ENCODE measurements at regions not wholly inside any gene's neighbourhood (a gene's known extent, or its start where the extent isn't known, plus 50 kb on each side); places are given as distances from the start of the nearest gene placed in this dataset.
"Not testable (repeated sequence)": the region's sequence is repeated elsewhere in the genome, so short reads cannot be mapped to it uniquely, and the experiment has no call there.

DNA sequence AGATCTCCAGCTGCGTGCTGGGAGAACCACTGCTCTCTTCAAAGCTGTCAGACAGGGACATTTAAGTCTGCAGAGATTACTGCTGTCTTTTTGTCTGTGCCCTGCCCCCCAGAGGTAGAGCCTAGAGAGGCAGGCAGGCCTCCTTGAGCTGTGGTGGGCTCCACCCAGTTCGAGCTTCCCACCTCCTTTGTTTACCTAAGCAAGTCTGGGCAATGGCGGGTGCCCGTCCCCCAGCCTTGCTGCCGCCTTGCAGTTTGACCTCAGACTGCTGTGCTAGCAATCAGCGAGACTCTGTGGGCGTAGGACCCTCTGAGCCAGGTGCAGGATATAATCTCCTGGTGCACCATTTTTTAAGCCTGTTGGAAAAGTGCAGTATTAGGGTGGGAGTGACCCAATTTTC is 128.6 kb downstream of the ACTR3 start:
- H3K27me3 Mint-ChIP-seq (ENCODE audit: low read depth in 2 of 2): peaks cover 6 to 20% of the 10 kb centered on the region in 2 donors
- H3K9me3 Mint-ChIP-seq; H3K27ac ChIP-seq (ENCODE audit: low read length); H3K4me3 Mint-ChIP-seq; H3K4me1 Mint-ChIP-seq; H3K4me1 ChIP-seq (ENCODE audit: control insufficient read depth, insufficient read depth, low read length); H3K9me3 ChIP-seq (ENCODE audit: control insufficient read depth, insufficient read depth, low read length); H3K36me3 Mint-ChIP-seq; intact Hi-C loops (cut with micrococcal nuclease); H3K27ac Mint-ChIP-seq; H3K4me3 ChIP-seq (ENCODE audit: low read length); H3K36me3 ChIP-seq (ENCODE audit: control insufficient read depth, insufficient read depth, low read length); H3K27me3 ChIP-seq (ENCODE audit: control insufficient read depth, insufficient read depth, low read length); ATAC-seq; DNase-seq: not testable (repeated sequence)
- 93% methylated on average over 7 of the region's 7 CpGs for WGBS (ENCODE audit: insufficient coverage)

DNA sequence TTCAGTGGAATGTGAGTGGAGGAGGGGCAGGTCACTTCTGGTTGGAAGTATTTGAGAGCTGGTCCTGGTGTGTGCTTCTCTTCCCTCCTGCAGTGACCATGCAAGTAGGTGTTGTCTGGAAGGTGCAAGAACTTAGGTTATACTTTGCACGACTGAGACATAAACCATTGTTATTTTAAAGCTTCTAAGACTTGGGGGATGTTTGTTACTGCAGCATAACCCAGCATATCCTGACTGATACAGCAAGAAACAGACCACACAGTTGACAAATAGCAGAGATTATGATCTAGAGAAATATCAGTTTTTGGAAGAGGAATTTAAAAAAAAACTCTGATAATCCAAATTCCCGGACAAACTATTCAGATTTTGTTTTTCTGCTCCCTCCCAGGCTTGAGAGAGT is 130.8 kb downstream of the ACTR3 start:
- Histone ChIP-seq H3K4me3 (ENCODE audit: low read length) (no peak overlapping the region), H3K27ac (ENCODE audit: low read length) (no peak overlapping the region), H3K27me3 (ENCODE audit: control insufficient read depth, insufficient read depth, low read length) (no peaks in the 10 kb centered on the region), H3K9me3 (ENCODE audit: control insufficient read depth, insufficient read depth, low read length) (no peaks in the 10 kb centered on the region), H3K36me3 (ENCODE audit: control insufficient read depth, insufficient read depth, low read length) (no peaks in the 10 kb centered on the region), H3K4me1 (ENCODE audit: control insufficient read depth, insufficient read depth, low read length) (no peaks in the 10 kb centered on the region)
- WGBS (ENCODE audit: insufficient coverage): 57% methylated on average over 2 of the region's 2 CpGs
- Mint-ChIP-seq H3K4me3 (no peak overlapping the region), H3K9me3 (no peaks in the 10 kb centered on the region), H3K27ac (no peak overlapping the region), H3K4me1 (no peaks in the 10 kb centered on the region), H3K36me3 (no peaks in the 10 kb centered on the region), H3K27me3 (ENCODE audit: low read depth in 2 of 2) (peaks cover 6 to 20% of the 10 kb centered on the region in 2 donors)
- DNase-seq (no peak), ATAC-seq (no peak)
- TF ChIP-seq, protein P1, sequence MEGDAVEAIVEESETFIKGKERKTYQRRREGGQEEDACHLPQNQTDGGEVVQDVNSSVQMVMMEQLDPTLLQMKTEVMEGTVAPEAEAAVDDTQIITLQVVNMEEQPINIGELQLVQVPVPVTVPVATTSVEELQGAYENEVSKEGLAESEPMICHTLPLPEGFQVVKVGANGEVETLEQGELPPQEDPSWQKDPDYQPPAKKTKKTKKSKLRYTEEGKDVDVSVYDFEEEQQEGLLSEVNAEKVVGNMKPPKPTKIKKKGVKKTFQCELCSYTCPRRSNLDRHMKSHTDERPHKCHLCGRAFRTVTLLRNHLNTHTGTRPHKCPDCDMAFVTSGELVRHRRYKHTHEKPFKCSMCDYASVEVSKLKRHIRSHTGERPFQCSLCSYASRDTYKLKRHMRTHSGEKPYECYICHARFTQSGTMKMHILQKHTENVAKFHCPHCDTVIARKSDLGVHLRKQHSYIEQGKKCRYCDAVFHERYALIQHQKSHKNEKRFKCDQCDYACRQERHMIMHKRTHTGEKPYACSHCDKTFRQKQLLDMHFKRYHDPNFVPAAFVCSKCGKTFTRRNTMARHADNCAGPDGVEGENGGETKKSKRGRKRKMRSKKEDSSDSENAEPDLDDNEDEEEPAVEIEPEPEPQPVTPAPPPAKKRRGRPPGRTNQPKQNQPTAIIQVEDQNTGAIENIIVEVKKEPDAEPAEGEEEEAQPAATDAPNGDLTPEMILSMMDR (IDR thresholded peaks at IDR 0.05): no peak
- intact Hi-C loops (cut with micrococcal nuclease): no loop called here

DNA sequence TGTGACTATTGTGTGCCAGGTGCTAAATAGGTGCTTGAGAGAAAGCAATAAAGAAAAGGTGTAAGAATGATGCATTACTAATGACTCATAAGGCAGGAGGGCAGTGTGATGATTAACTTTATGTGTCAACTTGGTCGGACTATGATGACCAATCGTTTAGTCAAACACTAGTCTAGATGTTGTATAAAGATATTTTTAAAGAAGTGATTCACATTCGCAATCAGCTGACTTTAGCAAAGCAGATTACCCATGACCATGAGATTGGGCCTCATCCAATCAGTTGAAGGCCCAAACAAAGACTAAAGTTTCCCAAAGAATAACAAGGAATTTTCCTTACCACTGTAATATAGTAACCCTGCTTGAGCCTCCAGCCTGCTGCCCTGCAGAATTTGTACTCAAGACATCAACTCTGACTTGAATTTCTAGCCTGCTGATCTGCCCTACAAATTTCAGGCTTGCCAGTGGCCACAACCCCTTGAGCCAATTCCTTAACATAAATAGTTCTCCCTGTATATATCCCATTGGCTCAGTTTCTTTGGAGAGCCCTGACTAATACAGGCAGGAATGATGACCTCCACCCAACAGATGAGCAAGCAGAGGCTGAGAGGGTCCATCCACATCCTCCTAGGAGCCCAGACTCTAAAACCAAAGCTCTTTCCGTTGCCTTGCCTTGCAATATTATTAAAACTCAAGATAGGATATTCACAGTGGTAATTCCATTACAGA is 132.6 kb downstream of the ACTR3 start:
- ATAC-seq (no peak), DNase-seq (no peak)
- Histone ChIP-seq H3K36me3 (ENCODE audit: control insufficient read depth, insufficient read depth, low read length) (no peaks in the 10 kb centered on the region), H3K4me1 (ENCODE audit: control insufficient read depth, insufficient read depth, low read length) (no peaks in the 10 kb centered on the region), H3K27me3 (ENCODE audit: control insufficient read depth, insufficient read depth, low read length) (no peaks in the 10 kb centered on the region), H3K27ac (ENCODE audit: low read length) (no peak overlapping the region), H3K4me3 (ENCODE audit: low read length) (no peak overlapping the region), H3K9me3 (ENCODE audit: control insufficient read depth, insufficient read depth, low read length) (no peaks in the 10 kb centered on the region)
- WGBS (ENCODE audit: insufficient coverage): 93% methylated on average over 4 of the region's 4 CpGs
- H3K27me3 Mint-ChIP-seq (ENCODE audit: low read depth in 2 of 2): peaks cover 3 to 20% of the 10 kb centered on the region in 2 donors
- no peak overlapping the region for H3K4me3 Mint-ChIP-seq
- TF ChIP-seq, protein P1 (IDR thresholded peaks at IDR 0.05): no peak
- no peaks in the 10 kb centered on the region for H3K4me1 Mint-ChIP-seq
- H3K36me3 Mint-ChIP-seq: no peaks in the 10 kb centered on the region
- intact Hi-C loops (cut with micrococcal nuclease): no loop called here
- no peak overlapping the region for H3K27ac Mint-ChIP-seq
- no peaks in the 10 kb centered on the region for H3K9me3 Mint-ChIP-seq

DNA sequence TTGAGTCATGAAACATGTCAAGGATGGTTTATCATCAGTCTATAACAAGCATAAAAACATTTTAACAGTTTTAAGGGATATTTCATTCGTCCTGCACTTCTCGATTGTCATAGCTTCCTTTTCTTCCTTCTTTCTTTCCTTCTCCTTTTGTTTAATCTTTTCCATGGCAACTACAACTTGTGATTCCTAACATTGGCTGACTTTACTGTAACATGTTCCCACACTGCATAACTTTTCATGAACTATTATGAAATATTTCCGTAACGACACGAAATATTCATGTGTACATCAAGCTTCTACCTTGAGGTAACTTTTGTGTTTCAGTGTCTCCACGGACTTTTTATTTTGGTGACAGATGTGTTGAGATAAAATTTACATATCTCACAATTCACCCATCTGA is 134.4 kb downstream of the ACTR3 start:
- Mint-ChIP-seq H3K36me3 (no peaks in the 10 kb centered on the region), H3K4me3 (no peak overlapping the region), H3K27ac (no peak overlapping the region), H3K9me3 (no peaks in the 10 kb centered on the region), H3K4me1 (no peaks in the 10 kb centered on the region), H3K27me3 (ENCODE audit: low read depth in 2 of 2) (peaks cover 8 to 20% of the 10 kb centered on the region in 2 donors)
- ATAC-seq: no peak
- Histone ChIP-seq H3K36me3 (ENCODE audit: control insufficient read depth, insufficient read depth, low read length) (no peaks in the 10 kb centered on the region), H3K9me3 (ENCODE audit: control insufficient read depth, insufficient read depth, low read length) (peaks cover 2% of the 10 kb centered on the region), H3K27ac (ENCODE audit: low read length) (no peak overlapping the region), H3K4me3 (ENCODE audit: low read length) (no peak overlapping the region), H3K27me3 (ENCODE audit: control insufficient read depth, insufficient read depth, low read length) (no peaks in the 10 kb centered on the region), H3K4me1 (ENCODE audit: control insufficient read depth, insufficient read depth, low read length) (no peaks in the 10 kb centered on the region)
- TF ChIP-seq, protein P1 (IDR thresholded peaks at IDR 0.05): no peak
- intact Hi-C loops (cut with micrococcal nuclease): no loop called here
- DNase-seq: no peak
- WGBS (ENCODE audit: insufficient coverage): 92% methylated on average over 5 of the region's 6 CpGs

Measured in natural killer cell (primary cell).